HG02678 (cell line): ENCODE measurements at regions not wholly inside any gene's neighbourhood (a gene's known extent, or its start where the extent isn't known, plus 50 kb on each side); places are given as distances from the start of the nearest gene placed in this dataset.
A peak's percentile ranks its signal among the peaks of the same experiment; 100 is the strongest.
"Not testable (repeated sequence)": the region's sequence is repeated elsewhere in the genome, so short reads cannot be mapped to it uniquely, and the experiment has no call there.

Experiments
- ATAC-seq: cut with Tn5 transposase; IDR thresholded peaks from one replicate; pipeline ENCODE4 v1.9.1; 2021; ENCODE audit warnings: mild to moderate bottlenecking, moderate library complexity; ENCODE audit not compliant: unreplicated experiment

- peak; percentile 45 for ATAC-seq
These were observed 203.2 kb downstream of the RHOU start for GRCh38 chr1:228938537-228938901.

GRCh38 chr1:228939001-228939691 is 203.9 kb downstream of the RHOU start:
- ATAC-seq = no peak

- no peak for ATAC-seq
These were observed 204.7 kb downstream of the RHOU start for GRCh38 chr1:228939881-228940392.

- ATAC-seq = no peak
These were observed 205.2 kb downstream of the RHOU start for GRCh38 chr1:228940526-228940925.

- ATAC-seq = no peak
These were observed 205.6 kb downstream of the RHOU start for GRCh38 chr1:228940926-228941325.

- no peak for ATAC-seq
These were observed 206.4 kb downstream of the RHOU start for GRCh38 chr1:228941666-228942065.

GRCh38 chr1:228943436-228943835 is 208.2 kb downstream of the RHOU start:
- ATAC-seq = no peak

GRCh38 chr1:228944296-228944695 is 209.0 kb downstream of the RHOU start:
- no peak for ATAC-seq

GRCh38 chr1:228944935-228945371 is 209.7 kb downstream of the RHOU start:
- no peak for ATAC-seq

GRCh38 chr1:228945885-228946284 is 210.6 kb downstream of the RHOU start:
- no peak for ATAC-seq

- not testable (repeated sequence) for ATAC-seq
These were observed 214.3 kb downstream of the RHOU start for GRCh38 chr1:228949617-228950016.

- ATAC-seq = no peak
These were observed 217.9 kb downstream of the RHOU start for GRCh38 chr1:228953207-228953606.

- not testable (repeated sequence) for ATAC-seq
These were observed 218.5 kb downstream of the RHOU start for GRCh38 chr1:228953808-228954207.

GRCh38 chr1:228955691-228956090 is 220.4 kb downstream of the RHOU start:
- no peak for ATAC-seq

- ATAC-seq = no peak
These were observed 221.6 kb downstream of the RHOU start for GRCh38 chr1:228956864-228957263.

GRCh38 chr1:228957535-228957934 is 222.3 kb downstream of the RHOU start:
- no peak for ATAC-seq

GRCh38 chr1:228958121-228958520 is 222.8 kb downstream of the RHOU start:
- no peak for ATAC-seq

GRCh38 chr1:228958741-228959140 is 223.5 kb downstream of the RHOU start:
- ATAC-seq = no peak

GRCh38 chr1:228960705-228961104 is 225.4 kb downstream of the RHOU start:
- no peak for ATAC-seq

GRCh38 chr1:228961511-228961910 is 226.2 kb downstream of the RHOU start:
- ATAC-seq = no peak

- no peak for ATAC-seq
These were observed 228.5 kb downstream of the RHOU start for GRCh38 chr1:228963795-228964177.

GRCh38 chr1:228964178-228965089 is 229.2 kb downstream of the RHOU start:
- no peak for ATAC-seq
